ENCODE measurements at regions not wholly inside any gene's neighbourhood (a gene's known extent, or its start where the extent isn't known, plus 50 kb on each side); places are given as distances from the start of the nearest gene placed in this dataset.

- Histone ChIP-seq H3K9me3 (peaks cover 0 to 4% of the 10 kb centered on the region in 2 donors), H3K27me3 (peaks cover 0 to 54% of the 10 kb centered on the region in 2 donors), H3K4me3 (no peak overlapping the region), H3K27ac (no peak overlapping the region), H3K36me3 (no peaks in the 10 kb centered on the region), H3K4me1 (no peaks in the 10 kb centered on the region)
- no peak for DNase-seq (ENCODE audit: low spot score in 2 of 2)
- TF ChIP-seq POLR2AphosphoS5 (IDR thresholded peaks at IDR 0.05) = no peak
- no peak for TF ChIP-seq POLR2A (IDR thresholded peaks at IDR 0.05)
- TF ChIP-seq, protein P1, sequence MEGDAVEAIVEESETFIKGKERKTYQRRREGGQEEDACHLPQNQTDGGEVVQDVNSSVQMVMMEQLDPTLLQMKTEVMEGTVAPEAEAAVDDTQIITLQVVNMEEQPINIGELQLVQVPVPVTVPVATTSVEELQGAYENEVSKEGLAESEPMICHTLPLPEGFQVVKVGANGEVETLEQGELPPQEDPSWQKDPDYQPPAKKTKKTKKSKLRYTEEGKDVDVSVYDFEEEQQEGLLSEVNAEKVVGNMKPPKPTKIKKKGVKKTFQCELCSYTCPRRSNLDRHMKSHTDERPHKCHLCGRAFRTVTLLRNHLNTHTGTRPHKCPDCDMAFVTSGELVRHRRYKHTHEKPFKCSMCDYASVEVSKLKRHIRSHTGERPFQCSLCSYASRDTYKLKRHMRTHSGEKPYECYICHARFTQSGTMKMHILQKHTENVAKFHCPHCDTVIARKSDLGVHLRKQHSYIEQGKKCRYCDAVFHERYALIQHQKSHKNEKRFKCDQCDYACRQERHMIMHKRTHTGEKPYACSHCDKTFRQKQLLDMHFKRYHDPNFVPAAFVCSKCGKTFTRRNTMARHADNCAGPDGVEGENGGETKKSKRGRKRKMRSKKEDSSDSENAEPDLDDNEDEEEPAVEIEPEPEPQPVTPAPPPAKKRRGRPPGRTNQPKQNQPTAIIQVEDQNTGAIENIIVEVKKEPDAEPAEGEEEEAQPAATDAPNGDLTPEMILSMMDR (IDR thresholded peaks at IDR 0.05) = no peak
- intact Hi-C loops (cut with DNase I; ENCODE audit: low total_unique reads) = no loop called here
Observed at GRCh38 chr9:135228983-135229625, 141.6 kb downstream of the OLFM1 start.

DNA sequence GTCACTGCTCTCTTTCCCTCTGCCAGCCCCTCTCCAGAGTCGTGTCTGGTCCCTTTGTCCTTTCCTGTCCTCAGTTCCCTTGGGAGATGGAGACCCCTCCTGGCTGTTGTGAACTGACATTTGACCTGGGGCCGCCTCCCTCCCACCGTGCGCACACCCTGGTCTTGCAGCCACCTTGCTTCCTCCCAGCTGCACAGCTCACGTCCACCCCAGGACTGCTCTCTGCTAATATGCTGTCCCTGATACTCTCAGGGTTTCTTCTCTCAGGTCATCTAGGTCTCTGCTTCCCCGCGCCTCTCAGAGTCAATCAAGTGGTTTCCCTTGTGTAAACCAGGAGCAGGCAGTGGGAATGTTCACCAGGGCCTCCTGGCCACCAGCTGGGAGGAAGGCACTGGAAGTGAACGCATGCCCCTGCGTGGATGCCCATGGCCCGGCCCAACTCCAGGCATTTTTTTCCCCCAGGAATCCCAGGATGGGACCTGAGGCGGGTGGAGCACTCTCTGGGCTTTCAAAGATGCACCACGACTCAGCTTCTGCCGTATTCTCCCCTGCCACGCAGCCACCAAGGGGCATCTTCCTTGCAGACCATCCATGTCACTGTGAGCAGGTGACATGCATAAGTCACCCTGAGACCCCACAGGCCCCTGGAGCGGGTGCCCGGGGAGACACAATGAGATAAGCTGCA lies 142.4 kb downstream of the OLFM1 start:
- Histone ChIP-seq H3K27ac (no peak overlapping the region), H3K4me1 (no peaks in the 10 kb centered on the region), H3K36me3 (no peaks in the 10 kb centered on the region), H3K27me3 (peaks cover 0 to 53% of the 10 kb centered on the region in 2 donors), H3K9me3 (peaks cover 0 to 10% of the 10 kb centered on the region in 2 donors), H3K4me3 (no peak overlapping the region)
- DNase-seq (ENCODE audit: low spot score in 2 of 2) = no peak
- TF ChIP-seq POLR2AphosphoS5 (IDR thresholded peaks at IDR 0.05) (no peak), POLR2A (IDR thresholded peaks at IDR 0.05) (no peak)
- TF ChIP-seq, protein P1 (IDR thresholded peaks at IDR 0.05) = no peak
- intact Hi-C loops (cut with DNase I; ENCODE audit: low total_unique reads) = no loop called here

GRCh38 chr9:135230386-135230765 lies 142.9 kb downstream of the OLFM1 start:
- DNase-seq (ENCODE audit: low spot score in 2 of 2) = no peak
- intact Hi-C loops (cut with DNase I; ENCODE audit: low total_unique reads) = no loop called here
- H3K27me3 ChIP-seq = peaks cover 0 to 49% of the 10 kb centered on the region in 2 donors

DNA sequence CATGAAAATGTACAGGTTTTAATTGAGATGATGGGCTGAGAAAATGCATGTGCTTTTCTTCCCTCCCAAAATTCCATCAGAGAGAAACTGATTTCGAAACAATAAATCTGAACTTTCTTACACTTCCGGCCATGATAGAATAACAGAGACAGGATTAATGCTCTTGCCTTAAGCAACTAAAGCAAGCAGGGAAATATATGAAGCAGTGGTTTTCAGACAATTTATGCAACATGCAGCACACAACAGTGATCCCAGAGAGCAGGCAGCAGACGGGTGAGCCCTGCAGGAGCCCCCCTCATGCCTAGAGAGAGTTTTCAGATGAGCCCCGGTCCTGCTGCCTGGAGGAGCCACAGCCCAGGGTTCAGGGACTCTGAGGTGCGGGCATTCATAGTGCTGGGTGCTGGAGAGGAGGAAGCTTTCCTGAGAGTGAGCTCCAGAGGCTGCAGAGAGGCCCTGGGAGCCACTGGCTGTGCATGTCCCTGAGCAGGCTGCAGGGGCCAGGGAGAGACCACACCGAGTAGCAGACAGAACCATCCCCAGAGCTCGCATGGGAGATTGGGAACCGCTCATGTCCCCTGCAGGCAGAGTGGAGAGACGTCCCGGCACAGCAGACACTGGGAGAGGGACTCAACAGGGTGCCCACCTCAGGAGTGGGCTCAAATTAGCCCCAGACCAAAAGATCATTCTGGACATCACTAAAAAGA lies 143.5 kb downstream of the OLFM1 start:
- intact Hi-C loops (cut with DNase I; ENCODE audit: low total_unique reads) = no loop called here
- Histone ChIP-seq H3K27me3 (peaks cover 0 to 49% of the 10 kb centered on the region in 2 donors), H3K4me1 (no peaks in the 10 kb centered on the region), H3K27ac (no peak overlapping the region), H3K36me3 (no peaks in the 10 kb centered on the region), H3K4me3 (no peak overlapping the region), H3K9me3 (peaks cover 0 to 10% of the 10 kb centered on the region in 2 donors)
- TF ChIP-seq POLR2AphosphoS5 (IDR thresholded peaks at IDR 0.05) (no peak), POLR2A (IDR thresholded peaks at IDR 0.05) (no peak)
- TF ChIP-seq, protein P1 (IDR thresholded peaks at IDR 0.05) = no peak
- DNase-seq (ENCODE audit: low spot score in 2 of 2) = no peak

More at GRCh38 chr9:135230386-135230765, 142.9 kb downstream of the OLFM1 start:
- no peak overlapping the region for H3K4me3 ChIP-seq
- no peaks in the 10 kb centered on the region for H3K36me3 ChIP-seq
- H3K4me1 ChIP-seq = no peaks in the 10 kb centered on the region
- H3K27ac ChIP-seq = no peak overlapping the region
- H3K9me3 ChIP-seq = peaks cover 0 to 10% of the 10 kb centered on the region in 2 donors
- TF ChIP-seq POLR2A (IDR thresholded peaks at IDR 0.05) (no peak), POLR2AphosphoS5 (IDR thresholded peaks at IDR 0.05) (no peak)
- TF ChIP-seq, protein P1 (IDR thresholded peaks at IDR 0.05) = no peak

Data from breast epithelium (tissue), 4 donors.